ENCODE measurements at regions not wholly inside any gene's neighbourhood (a gene's known extent, or its start where the extent isn't known, plus 50 kb on each side); places are given as distances from the start of the nearest gene placed in this dataset.
"Not testable (repeated sequence)": the region's sequence is repeated elsewhere in the genome, so short reads cannot be mapped to it uniquely, and the experiment has no call there.

DNA sequence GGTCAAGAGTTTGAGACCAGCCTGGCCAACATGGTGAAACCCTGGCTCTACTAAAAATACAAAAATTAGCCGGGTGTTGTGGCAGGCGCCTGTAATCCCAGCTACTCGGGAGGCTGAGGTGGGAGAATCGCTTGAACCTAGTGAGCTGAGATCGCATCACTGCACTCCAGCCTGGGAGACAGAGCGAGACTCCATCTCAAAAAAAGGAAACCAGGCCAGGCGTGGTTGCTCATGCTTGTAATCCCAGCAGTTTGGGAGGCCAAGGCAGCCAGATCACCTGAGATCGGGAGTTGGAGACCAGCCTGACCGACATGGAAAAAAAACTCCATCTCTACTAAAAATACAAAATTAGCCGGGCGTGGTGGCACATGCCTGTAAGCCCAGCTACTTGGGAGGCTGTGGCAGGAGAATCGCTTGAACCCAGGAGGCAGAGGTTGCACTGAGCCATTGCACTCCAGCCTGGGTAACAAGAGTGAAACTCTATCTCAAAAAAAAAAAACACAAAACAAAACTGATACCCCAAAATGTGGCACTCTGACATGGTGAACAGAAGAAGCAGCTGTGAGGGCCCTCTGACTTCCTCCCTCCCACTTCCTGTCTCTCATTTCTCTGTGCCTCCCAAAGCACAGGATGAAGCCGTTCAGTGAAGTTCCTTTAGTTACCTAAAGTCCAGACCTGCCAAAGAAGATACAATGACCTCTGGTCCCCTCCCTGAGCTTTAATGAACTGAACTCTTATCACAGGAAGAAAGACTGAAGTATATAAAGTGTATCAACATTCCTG lies 93.2 kb upstream of the GRIN2A start:
- not testable (repeated sequence) for DNase-seq

DNA sequence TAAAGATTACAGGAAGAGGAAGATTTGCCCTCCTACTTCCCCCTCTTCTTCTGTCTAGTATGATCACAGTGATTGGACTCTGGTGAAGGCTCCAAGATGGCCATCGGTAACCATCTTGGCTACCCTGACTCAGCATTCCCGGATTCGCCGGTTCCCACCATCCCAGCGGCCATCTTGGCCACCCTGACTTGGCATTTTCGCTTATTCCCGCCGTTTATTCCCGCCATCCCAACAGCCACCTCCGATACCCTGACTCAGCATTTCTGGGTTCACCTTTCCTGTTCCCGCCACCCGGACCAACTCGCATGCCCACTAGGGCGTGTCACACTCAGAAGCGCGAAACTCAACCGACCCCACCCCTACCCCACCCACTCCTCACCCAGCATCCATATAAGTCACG lies 95.4 kb upstream of the GRIN2A start:
- DNase-seq = no peak

GRCh38 chr16:10280262-10281170 lies 98.3 kb upstream of the GRIN2A start:
- DNase-seq = no peak

GRCh38 chr16:10282367-10282766 lies 100.1 kb upstream of the GRIN2A start:
- no peak for DNase-seq

- DNase-seq = not testable (repeated sequence)
These were observed 101.0 kb upstream of the GRIN2A start for GRCh38 chr16:10283246-10283645.

DNA sequence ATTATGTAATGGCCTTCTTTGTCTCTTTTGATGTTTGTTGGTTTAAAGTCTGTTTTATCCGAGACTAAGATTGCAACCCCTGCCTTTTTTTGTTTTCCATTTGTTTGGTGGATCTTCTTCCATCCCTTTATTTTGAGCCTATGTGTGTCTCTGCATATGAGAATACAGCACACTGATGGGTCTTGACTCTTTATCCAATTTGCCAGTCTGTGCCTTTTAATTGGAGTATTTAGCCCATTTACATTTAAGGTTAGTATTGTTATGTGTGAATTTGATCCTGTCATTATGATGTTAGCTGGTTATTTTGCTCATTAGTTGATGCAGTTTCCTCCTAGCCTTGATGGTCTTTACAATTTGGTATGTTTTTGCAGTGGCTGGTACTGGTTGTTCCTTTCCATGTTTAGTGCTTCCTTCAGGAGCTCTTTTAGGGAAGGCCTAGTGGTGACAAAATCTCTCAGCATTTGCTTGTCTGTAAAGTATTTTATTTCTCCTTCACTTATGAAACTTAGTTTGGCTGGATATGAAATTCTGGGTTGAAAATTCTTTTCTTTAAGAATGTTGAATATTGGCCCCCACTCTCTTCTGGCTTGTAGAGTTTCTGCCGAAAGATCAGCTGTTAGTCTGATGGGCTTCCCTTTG lies 95.3 kb upstream of the ATF7IP2 start:
- DNase-seq = not testable (repeated sequence)

DNA sequence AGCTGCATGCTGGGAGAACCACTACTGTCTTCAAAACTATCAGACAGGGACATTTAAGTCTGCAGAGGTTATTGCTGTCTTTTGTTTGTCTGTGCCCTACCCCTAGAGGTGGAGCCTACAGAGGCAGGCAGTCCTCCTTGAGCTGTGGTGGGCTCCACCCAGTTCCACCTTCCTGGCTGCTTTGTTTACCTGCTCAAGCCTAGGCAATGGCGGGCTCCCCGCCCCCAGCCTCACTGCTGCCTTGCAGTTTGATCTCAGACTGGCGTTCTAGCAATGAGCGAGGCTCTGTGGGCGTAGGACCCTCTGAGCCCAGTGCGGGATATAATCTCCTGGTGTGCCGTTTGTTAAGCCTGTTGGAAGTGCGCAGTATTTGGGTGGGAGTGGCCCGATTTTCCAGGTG lies 93.7 kb upstream of the ATF7IP2 start:
- not testable (repeated sequence) for DNase-seq

- not testable (repeated sequence) for DNase-seq
These were observed 92.9 kb upstream of the ATF7IP2 start for GRCh38 chr16:10292976-10293375.

- not testable (repeated sequence) for DNase-seq
These were observed 91.7 kb upstream of the ATF7IP2 start for GRCh38 chr16:10294153-10294552.

DNA sequence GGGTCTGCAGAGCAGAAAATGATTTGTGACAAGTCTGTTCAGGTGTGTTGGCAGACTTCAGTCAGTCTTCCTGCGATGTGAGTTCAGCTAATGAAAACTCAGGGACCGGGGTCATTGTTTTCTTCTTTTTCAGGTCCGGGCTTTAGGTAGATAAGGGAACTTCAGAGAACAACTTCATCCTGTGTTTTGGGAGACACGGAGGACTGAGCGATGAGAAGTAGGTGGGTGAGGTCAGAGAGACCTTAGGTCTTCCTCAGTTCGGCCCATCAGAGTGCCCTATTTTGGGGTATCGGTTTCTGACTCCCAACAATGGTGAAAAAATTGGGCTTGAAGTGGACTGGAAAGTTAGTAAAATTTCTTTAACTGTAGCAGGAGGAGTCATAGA lies 88.9 kb upstream of the ATF7IP2 start:
- no peak for DNase-seq

GRCh38 chr16:10297341-10298006 lies 88.4 kb upstream of the ATF7IP2 start:
- DNase-seq = peak; percentile 81

DNA sequence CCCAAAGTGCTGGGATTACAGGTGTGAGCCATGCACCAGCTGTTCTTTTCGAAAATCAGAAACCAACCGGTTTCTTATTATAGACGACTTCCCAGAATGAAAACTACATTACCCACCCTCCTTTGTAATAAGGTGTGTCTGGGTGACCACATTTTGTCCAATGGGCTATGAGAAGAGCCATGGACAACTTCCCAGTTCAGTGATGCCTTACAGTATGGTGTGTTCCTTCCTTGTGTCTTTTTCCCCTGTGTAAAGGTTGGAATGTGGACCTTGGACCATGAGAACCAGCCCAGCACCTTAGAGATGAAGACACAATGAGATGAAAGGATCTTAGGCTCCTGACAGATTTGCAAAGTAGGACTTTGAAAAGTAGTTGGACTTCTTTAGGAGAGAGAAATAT lies 85.0 kb upstream of the ATF7IP2 start:
- no peak for DNase-seq

GRCh38 chr16:10301547-10301946 lies 84.3 kb upstream of the ATF7IP2 start:
- not testable (repeated sequence) for DNase-seq

- no peak for DNase-seq
These were observed 79.9 kb upstream of the ATF7IP2 start for GRCh38 chr16:10305912-10306311.

- no peak for DNase-seq
These were observed 77.3 kb upstream of the ATF7IP2 start for GRCh38 chr16:10308305-10309193.

DNA sequence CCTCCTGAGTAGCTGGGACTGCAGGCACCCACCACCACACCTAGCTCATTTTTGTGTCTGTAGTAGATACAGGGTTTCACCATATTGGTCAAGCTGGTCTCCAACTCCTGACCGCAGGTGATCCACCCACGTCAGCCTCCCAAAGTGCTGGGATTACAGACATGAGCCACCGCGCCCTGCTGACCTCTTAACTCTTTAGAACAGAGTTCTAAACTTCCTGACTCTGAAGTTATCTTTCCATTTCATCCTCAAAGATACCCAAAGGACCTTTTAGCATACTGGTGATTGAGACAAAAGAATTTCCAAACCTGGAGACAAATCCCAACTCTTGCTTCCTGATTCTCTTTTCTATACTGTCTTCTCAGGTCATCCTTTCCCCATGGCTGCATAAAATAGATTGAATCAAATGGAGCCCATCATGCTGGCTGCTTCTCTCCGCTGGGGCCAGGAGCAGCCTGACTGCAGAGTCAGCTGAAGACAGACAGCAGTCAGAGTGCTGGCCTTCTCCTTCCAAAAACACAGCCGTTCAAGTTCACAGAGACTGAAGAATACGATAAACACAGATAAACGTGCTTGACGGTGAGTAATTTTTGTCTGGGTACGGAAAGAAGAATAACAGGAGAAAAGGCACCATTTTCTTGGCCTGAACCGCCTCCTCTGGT lies 76.5 kb upstream of the ATF7IP2 start:
- DNase-seq = no peak

DNA sequence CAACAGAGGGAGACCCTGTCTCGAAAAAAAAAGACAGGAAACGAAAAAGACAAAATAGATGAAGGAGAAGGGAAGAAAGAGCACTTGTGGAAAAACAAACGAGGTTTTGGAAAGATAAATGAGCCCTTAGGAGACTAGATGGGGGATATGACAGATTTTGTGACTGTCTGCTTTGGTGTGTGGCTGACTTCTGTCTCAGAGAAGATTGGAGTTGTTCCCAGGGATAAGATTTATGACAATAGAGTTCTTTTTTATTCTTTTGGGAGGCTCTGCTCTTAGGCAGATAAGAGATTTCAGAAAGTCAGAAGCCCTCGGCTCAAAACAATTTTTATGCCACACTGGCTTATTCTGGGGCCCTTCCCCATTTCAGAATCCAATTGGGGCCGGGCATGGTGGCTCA lies 73.9 kb upstream of the ATF7IP2 start:
- DNase-seq = no peak

- no peak for DNase-seq
These were observed 72.8 kb upstream of the ATF7IP2 start for GRCh38 chr16:10312784-10313724.

GRCh38 chr16:10314317-10314716 lies 71.5 kb upstream of the ATF7IP2 start:
- DNase-seq = no peak

- DNase-seq = no peak
These were observed 71.0 kb upstream of the ATF7IP2 start for GRCh38 chr16:10314811-10315210.
